ACC112 (cell line): ENCODE measurements at regions not wholly inside any gene's neighbourhood (a gene's known extent, or its start where the extent isn't known, plus 50 kb on each side); places are given as distances from the start of the nearest gene placed in this dataset.

ENCODE experiments used
- H2AFZ ChIP-seq: fragments of 200-600 bp; sonication (generic); one replicate; pipeline ENCODE4 v1.6.0; 2017; ENCODE audit warnings: antibody characterized with exemption, low read length; ENCODE audit not compliant: unreplicated experiment
- H3K27ac ChIP-seq: fragments of 200-600 bp; sonication (generic); 2 replicates; pipeline ENCODE4 v1.5.1; 2014; ENCODE audit warnings: low read depth, mild to moderate bottlenecking, antibody characterized with exemption, low read length, moderate library complexity
- H3K27me3 ChIP-seq: fragments of 200-600 bp; sonication (generic); 2 replicates; pipeline ENCODE4 v1.6.1; 2014; ENCODE audit warnings: mild to moderate bottlenecking, antibody characterized with exemption, low read length, moderate library complexity, mixed read lengths; ENCODE audit not compliant: insufficient read depth
- H3K36me3 ChIP-seq: fragments of 200-600 bp; sonication (generic); 2 replicates; pipeline ENCODE4 v1.6.1; 2016; ENCODE audit warnings: mild to moderate bottlenecking, antibody characterized with exemption, low read length, moderate library complexity, mixed read lengths; ENCODE audit not compliant: insufficient read depth
- H3K4me1 ChIP-seq: fragments of 200-600 bp; sonication (generic); one replicate; pipeline ENCODE4 v1.6.1; 2016; ENCODE audit warnings: low read length, mixed read lengths; ENCODE audit not compliant: insufficient read depth, unreplicated experiment, control insufficient read depth
- H3K4me3 ChIP-seq: fragments of 200-600 bp; sonication (generic); 2 replicates; pipeline ENCODE4 v1.5.1; 2014; ENCODE audit warnings: mild to moderate bottlenecking, low read depth, low read length
- H3K79me2 ChIP-seq: fragments of 200-600 bp; sonication (generic); one replicate; pipeline ENCODE4 v1.6.0; 2016; ENCODE audit warnings: low read length; ENCODE audit not compliant: control insufficient read depth, unreplicated experiment, insufficient read depth

DNA sequence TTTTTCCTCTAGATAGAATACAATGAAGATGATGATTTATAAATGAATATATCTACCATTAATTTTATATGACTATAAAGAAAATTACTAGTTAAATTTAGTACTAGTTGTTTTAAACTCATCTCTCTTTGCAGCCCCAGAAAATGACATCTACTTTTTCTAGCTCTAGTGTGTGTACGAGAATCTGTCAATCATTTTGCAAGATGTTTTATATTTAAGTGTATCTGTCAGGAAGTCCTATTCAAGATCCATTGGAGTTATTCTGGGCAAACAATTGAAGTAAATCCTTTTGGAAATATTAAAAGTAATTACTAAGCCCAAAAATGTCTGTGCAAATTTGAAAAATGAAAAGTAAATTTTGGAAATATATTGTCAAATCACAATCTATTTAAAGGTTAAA, 144.3 kb upstream of the PCDH9 start:
- Histone ChIP-seq H2AFZ (no peak overlapping the region), H3K36me3 (no peaks in the 10 kb centered on the region), H3K4me3 (no peak overlapping the region), H3K4me1 (peaks cover 19% of the 10 kb centered on the region), H3K27ac (no peak overlapping the region), H3K79me2 (no peaks in the 10 kb centered on the region), H3K27me3 (no peaks in the 10 kb centered on the region)

DNA sequence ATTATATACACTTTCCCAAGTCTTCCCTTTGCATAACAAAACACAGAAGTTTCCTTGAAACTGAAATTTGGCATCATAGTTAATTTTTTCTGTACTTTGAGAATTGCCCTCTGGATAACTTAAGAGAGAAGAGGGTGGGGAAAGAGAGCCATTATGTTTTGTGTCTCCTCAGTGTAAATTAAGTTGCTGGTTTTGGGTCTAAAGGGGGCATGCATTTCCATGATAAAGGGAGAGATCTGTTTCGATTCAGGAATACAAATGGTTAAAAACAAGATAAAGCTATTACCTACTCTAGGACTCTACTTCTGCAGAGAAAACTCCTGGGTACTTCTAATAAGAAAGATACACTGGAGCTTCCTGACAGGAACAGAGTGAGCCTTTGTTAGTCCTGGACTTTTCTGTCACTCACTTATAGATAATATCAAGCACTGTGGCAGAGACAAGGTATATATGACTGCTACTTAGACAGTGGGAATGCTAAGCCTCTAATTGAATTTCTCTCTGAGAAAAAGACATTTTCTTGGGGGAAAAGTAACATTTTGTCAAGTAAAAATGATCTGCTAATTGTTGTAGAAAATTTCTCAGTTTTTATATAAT, 142.8 kb upstream of the PCDH9 start:
- Histone ChIP-seq H3K27ac (no peak overlapping the region), H3K36me3 (no peaks in the 10 kb centered on the region), H3K4me3 (no peak overlapping the region), H2AFZ (peak overlapping the region; percentile 5), H3K27me3 (no peaks in the 10 kb centered on the region), H3K4me1 (peaks cover 27% of the 10 kb centered on the region), H3K79me2 (no peaks in the 10 kb centered on the region)

DNA sequence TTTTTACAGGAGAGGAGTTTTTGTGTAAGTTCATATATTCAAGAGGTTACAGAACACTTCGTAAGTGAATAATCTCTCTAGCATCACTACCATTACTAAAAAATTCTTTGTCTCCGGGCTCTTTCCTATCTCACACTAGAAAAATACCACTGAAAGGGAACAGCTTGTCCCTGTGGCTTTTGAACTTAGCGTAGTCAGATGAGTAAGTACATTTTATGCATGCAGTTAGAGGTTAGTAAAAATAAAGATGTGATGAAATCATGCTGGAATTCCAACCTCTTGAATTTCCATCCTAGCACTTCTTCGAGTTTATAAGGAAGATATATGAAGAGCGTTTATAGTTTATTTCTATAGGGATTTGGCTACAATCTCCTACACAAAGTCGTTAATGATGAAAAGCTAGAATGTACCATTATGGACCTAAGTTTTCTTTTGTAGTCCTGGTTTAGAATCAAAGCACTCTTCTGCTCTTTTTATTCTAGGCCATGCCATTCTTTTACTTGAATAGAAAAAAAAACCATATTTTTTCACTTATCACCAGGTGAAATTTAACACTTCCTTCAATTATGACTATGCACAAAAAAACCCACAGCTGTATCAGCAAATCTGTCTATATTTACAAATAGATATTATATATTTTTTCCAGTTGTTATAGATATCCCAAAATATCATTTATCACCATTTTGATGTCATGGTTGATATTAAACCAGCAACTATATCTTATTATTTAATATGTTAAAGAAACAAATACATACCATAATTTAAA, 139.9 kb upstream of the PCDH9 start:
- Histone ChIP-seq H3K4me3 (no peak overlapping the region; the same call in 1 of the 2 replicates), H3K4me1 (peaks cover 27% of the 10 kb centered on the region), H3K27ac (peak overlapping the region; percentile 99), H3K27me3 (no peaks in the 10 kb centered on the region), H2AFZ (peak overlapping the region; percentile 83), H3K79me2 (no peaks in the 10 kb centered on the region), H3K36me3 (no peaks in the 10 kb centered on the region)

DNA sequence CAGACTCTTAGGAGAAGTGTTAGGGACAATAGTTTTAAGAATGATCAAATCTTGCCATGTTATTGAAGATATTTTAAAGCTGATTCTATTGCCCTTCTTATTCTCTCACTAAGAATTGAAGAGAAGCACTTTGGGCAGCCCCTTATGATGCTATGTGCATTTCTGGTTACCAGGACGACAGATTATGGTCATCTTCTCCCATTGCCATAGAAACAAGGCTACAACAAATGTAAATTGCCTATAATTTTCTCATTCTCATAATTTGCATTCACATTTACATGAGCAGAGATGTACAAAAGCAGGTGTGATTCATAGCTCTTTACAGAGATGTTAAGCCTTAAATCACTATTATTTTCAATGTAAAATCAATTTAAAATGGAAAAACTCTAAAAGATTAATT, 137.3 kb upstream of the PCDH9 start:
- Histone ChIP-seq H3K4me1 (peaks cover 19% of the 10 kb centered on the region), H2AFZ (no peak overlapping the region), H3K4me3 (no peak overlapping the region), H3K79me2 (no peaks in the 10 kb centered on the region), H3K27me3 (no peaks in the 10 kb centered on the region), H3K27ac (no peak overlapping the region), H3K36me3 (no peaks in the 10 kb centered on the region)

DNA sequence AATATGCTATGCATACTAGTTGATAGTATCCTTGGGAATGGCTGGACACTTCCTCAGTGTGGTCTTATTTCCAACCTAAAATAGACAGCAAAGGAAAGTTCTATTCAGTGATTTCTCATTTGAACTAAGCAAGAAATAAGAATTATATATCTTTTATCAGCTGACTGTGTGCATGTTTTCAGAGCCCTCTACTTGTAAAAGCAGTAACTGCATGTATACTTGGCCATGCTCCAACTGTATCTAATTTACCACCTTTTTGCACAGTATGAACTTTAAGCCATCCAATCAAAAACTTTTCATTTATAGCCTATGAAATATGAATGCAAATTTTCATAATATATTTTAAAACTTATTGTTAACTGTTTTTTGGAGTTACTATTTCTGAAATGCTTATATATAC, 136.4 kb upstream of the PCDH9 start:
- H3K27me3 ChIP-seq: no peaks in the 10 kb centered on the region
- H3K4me1 ChIP-seq: peaks cover 16% of the 10 kb centered on the region
- no peak overlapping the region for H3K4me3 ChIP-seq
- no peaks in the 10 kb centered on the region for H3K36me3 ChIP-seq
- no peak overlapping the region for H3K27ac ChIP-seq
- no peak overlapping the region for H2AFZ ChIP-seq
- no peaks in the 10 kb centered on the region for H3K79me2 ChIP-seq

DNA sequence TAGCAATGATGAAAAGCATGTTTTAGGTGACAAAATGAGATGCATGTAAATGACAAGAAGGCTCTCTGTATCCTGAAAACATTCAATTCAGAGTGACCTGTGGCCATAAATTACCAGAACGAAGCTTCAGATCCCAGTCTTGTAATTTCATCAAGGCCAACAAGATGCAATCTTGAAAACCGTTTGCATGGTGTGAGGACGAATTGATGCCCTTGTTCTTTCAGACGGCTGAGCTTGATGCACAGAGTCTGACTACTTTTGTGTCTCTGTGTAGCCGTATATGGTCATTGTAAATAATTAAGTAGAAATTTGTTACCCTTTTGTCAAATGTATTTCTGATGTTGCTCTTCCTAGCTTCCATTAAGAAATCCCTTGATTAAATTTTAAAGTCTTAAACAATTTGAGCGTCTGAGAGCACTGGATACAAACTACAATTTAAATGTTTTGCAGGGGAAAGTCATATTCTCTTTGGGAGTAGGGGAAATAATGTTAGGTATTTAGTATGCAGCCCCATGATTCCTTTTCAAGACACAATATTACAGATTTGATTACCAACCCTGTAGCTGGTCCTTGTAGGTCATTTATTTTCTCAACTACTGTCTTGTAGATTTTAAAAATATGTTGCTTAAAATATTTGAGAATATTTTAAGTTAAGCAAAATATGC, 125.8 kb upstream of the PCDH9 start:
- H3K27ac ChIP-seq: no peak overlapping the region
- H3K79me2 ChIP-seq: no peaks in the 10 kb centered on the region
- H3K4me1 ChIP-seq: peaks cover 13% of the 10 kb centered on the region
- H3K4me3 ChIP-seq: peak overlapping the region; percentile 41
- peak overlapping the region; percentile 67 for H2AFZ ChIP-seq
- H3K27me3 ChIP-seq: no peaks in the 10 kb centered on the region
- H3K36me3 ChIP-seq: no peaks in the 10 kb centered on the region

DNA sequence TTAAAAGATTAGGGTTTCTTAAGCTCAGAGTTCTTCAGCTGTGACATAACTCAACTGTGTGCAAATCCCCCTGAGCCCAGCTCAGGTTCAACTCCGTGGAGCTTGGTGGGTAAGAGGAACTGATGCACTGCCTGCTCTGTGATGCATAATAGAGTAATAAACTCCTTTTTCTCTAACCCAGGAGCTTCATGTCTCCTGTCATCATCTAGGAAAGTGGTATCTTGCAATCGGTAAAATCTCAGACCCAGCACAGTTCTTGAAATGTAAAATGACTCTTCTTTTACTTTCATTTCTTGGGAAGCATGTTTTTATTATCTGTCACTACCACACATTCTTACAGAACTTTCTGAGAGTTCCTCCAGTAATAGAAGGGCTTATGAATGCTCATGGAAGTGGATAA, 123.8 kb upstream of the PCDH9 start:
- Histone ChIP-seq H3K36me3 (no peaks in the 10 kb centered on the region), H3K27me3 (no peaks in the 10 kb centered on the region), H2AFZ (peak overlapping the region; percentile 90), H3K4me3 (peak overlapping the region; percentile 75), H3K79me2 (no peaks in the 10 kb centered on the region), H3K4me1 (peaks cover 13% of the 10 kb centered on the region), H3K27ac (peak overlapping the region; percentile 68)

DNA sequence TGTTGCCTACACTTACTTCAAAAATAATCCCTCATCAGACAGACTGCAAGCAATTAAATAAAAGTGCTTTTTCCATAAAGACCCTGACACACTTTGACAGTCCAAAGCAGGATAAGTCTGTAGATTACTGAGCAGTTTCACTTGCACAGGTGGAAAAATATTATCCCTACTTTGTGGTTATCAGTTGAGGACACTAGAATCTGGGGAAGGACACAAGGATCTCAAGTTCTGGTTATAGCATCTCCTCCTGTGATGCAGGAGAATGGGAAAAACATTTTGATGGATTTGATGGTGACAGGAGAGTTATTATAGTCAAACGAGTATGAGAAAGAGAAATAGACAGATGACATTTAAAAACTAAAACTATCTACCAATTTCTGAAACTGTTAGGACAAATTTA, 122.9 kb upstream of the PCDH9 start:
- H3K27ac ChIP-seq: no peak overlapping the region
- peaks cover 13% of the 10 kb centered on the region for H3K4me1 ChIP-seq
- H3K36me3 ChIP-seq: no peaks in the 10 kb centered on the region
- peak overlapping the region; percentile 90 for H2AFZ ChIP-seq
- peak overlapping the region; percentile 75 for H3K4me3 ChIP-seq
- H3K79me2 ChIP-seq: no peaks in the 10 kb centered on the region
- H3K27me3 ChIP-seq: no peaks in the 10 kb centered on the region

DNA sequence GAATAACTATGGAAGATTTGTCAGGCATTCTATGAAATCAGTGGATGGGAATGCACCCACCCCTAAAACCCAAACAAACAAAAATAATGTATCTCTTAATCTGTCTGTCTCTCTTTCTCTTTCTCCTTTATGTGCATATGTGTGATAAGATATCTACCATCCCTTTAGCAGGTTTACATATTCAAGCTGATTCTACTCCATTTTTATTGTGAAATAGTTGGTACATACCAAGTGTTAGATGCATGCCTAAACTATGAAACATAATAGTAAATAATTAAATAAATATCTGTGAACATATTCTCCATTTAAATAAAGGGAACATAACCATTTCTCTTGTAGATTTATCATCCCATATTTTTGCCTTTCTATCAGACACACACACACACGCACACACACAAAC, 121.8 kb upstream of the PCDH9 start:
- Histone ChIP-seq H3K4me1 (peaks cover 13% of the 10 kb centered on the region), H3K27me3 (no peaks in the 10 kb centered on the region), H3K36me3 (no peaks in the 10 kb centered on the region), H3K4me3 (no peak overlapping the region), H2AFZ (no peak overlapping the region), H3K79me2 (no peaks in the 10 kb centered on the region), H3K27ac (no peak overlapping the region)

DNA sequence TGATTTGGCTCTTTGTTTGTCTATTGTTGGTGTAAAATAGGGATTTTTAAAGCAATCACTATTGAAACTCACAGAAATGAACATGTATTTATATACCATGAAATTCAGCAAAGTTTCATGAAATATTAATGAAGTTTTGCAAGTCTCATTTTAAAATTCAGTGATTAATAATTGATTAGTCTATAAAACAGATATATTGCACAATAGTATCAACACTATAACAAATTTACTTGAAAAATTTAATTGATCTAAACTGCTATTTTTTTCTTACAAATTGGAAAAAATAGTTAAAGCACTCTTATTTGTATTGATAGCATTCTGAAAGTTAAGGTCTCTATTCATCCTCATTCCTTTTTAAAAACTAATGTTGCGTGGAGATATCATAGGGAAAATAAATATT, 121.0 kb upstream of the PCDH9 start:
- Histone ChIP-seq H2AFZ (no peak overlapping the region), H3K27me3 (no peaks in the 10 kb centered on the region), H3K4me3 (no peak overlapping the region), H3K27ac (no peak overlapping the region), H3K36me3 (no peaks in the 10 kb centered on the region), H3K79me2 (no peaks in the 10 kb centered on the region), H3K4me1 (peaks cover 13% of the 10 kb centered on the region)

DNA sequence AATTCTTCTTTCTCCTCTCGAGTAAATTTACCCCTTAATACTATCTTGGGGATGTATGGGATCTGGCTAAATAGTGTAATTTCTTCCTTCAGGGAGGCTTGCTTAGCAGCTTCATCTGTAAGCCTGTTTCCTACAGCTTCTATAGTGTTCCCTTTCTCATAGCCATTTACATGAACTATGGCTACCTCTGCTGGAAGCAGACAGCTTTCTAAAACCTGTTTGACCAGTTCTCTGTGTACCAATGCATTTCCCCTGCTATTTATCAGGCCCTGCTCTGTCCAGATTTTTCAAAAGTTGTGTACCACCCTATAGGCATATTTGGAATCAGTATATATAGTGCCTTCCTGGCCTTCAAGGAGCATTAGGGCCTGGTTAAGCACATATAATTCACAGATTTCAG, 113.6 kb upstream of the PCDH9 start:
- Histone ChIP-seq H3K4me1 (no peaks in the 10 kb centered on the region), H3K4me3 (no peak overlapping the region), H3K36me3 (no peaks in the 10 kb centered on the region), H3K27me3 (no peaks in the 10 kb centered on the region), H3K27ac (no peak overlapping the region), H2AFZ (no peak overlapping the region), H3K79me2 (no peaks in the 10 kb centered on the region)
